ENCODE measurements at regions not wholly inside any gene's neighbourhood (a gene's known extent, or its start where the extent isn't known, plus 50 kb on each side); places are given as distances from the start of the nearest gene placed in this dataset.

DNA sequence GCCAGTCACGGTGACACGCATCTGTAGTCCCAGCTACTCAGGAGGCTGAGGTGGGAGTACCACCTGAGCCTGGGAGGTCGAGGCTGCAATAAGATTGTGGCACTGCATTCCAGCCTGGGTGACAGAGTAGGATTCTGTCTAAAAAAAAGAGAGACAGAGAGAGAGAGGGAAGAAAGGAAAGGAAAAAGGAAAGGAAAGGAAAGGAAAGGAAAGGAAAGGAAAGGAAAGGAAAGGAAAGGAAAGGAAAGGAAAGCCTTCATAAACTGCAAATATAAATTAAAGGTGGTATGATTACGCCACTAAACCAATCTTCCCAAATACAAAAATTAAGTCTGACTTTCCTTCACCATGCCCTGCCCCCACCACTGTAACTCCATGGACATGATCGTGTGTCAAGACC lies 259.3 kb upstream of the GATB start:
- Histone ChIP-seq H3K9me3 (replicated peaks; ENCODE audit: control insufficient read depth, insufficient read depth, low read length) (no peaks in the 10 kb centered on the region), H3K4me3 (no peak overlapping the region), H2AFZ (ENCODE audit: control insufficient read depth, low read depth, low read length) (no peak overlapping the region), H3K27me3 (replicated peaks in 1 of 2; ENCODE audit: control insufficient read depth in 2 of 2, insufficient read depth in 2 of 2, low read length in 1 of 2) (no peaks in the 10 kb centered on the region; a peak in 1 of 4 replicates), H4K20me1 (ENCODE audit: control insufficient read depth, insufficient read depth) (no peaks in the 10 kb centered on the region), H3K36me3 (ENCODE audit: control insufficient read depth in 2 of 2, insufficient read depth in 2 of 2, low read length in 1 of 2) (no peaks in the 10 kb centered on the region), H3K9ac (ENCODE audit: control insufficient read depth, insufficient read depth, low read length) (no peak overlapping the region), H3K4me1 (ENCODE audit: control insufficient read depth, insufficient read depth, low read length) (peaks cover under 1% of the 10 kb centered on the region), H3K79me2 (ENCODE audit: control insufficient read depth, insufficient read depth, low read length) (no peaks in the 10 kb centered on the region), H3K4me2 (ENCODE audit: control insufficient read depth, insufficient read depth) (no peak overlapping the region), H3K27ac (ENCODE audit: control insufficient read depth, insufficient read depth) (no peak overlapping the region)
- FAIRE-seq, result no peak
- WGBS (ENCODE audit: insufficient coverage, insufficient replicate concordance, low lambda C conversion rate, missing lambda C conversion rate), result 53% methylated on average over 5 of the region's 5 CpGs
- TF ChIP-seq MTA2 (IDR thresholded peaks at IDR 0.05; ENCODE audit: low read depth), result no peak
- TF ChIP-seq EP300 (IDR thresholded peaks at IDR 0.05; ENCODE audit: borderline replicate concordance in 1 of 2, control insufficient read depth in 1 of 2, low read depth in 2 of 2, low read length in 2 of 2), result no peak
- no peak for TF ChIP-seq PAX8 (IDR thresholded peaks at IDR 0.05)
- TF ChIP-seq, protein P1, sequence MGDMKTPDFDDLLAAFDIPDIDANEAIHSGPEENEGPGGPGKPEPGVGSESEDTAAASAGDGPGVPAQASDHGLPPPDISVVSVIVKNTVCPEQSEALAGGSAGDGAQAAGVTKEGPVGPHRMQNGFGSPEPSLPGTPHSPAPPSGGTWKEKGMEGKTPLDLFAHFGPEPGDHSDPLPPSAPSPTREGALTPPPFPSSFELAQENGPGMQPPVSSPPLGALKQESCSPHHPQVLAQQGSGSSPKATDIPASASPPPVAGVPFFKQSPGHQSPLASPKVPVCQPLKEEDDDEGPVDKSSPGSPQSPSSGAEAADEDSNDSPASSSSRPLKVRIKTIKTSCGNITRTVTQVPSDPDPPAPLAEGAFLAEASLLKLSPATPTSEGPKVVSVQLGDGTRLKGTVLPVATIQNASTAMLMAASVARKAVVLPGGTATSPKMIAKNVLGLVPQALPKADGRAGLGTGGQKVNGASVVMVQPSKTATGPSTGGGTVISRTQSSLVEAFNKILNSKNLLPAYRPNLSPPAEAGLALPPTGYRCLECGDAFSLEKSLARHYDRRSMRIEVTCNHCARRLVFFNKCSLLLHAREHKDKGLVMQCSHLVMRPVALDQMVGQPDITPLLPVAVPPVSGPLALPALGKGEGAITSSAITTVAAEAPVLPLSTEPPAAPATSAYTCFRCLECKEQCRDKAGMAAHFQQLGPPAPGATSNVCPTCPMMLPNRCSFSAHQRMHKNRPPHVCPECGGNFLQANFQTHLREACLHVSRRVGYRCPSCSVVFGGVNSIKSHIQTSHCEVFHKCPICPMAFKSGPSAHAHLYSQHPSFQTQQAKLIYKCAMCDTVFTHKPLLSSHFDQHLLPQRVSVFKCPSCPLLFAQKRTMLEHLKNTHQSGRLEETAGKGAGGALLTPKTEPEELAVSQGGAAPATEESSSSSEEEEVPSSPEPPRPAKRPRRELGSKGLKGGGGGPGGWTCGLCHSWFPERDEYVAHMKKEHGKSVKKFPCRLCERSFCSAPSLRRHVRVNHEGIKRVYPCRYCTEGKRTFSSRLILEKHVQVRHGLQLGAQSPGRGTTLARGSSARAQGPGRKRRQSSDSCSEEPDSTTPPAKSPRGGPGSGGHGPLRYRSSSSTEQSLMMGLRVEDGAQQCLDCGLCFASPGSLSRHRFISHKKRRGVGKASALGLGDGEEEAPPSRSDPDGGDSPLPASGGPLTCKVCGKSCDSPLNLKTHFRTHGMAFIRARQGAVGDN (IDR thresholded peaks at IDR 0.05), result no peak
- no peak for TF ChIP-seq TCF12 (IDR thresholded peaks at IDR 0.05; ENCODE audit: low read depth, low read length)
- no peak for TF ChIP-seq RELA (IDR thresholded peaks at IDR 0.05; ENCODE audit: borderline replicate concordance, partially characterized antibody)
- no peak for TF ChIP-seq MYB (IDR thresholded peaks at IDR 0.05; ENCODE audit: borderline replicate concordance, low read depth, low read length)
- TF ChIP-seq, protein P2, sequence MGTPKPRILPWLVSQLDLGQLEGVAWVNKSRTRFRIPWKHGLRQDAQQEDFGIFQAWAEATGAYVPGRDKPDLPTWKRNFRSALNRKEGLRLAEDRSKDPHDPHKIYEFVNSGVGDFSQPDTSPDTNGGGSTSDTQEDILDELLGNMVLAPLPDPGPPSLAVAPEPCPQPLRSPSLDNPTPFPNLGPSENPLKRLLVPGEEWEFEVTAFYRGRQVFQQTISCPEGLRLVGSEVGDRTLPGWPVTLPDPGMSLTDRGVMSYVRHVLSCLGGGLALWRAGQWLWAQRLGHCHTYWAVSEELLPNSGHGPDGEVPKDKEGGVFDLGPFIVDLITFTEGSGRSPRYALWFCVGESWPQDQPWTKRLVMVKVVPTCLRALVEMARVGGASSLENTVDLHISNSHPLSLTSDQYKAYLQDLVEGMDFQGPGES (IDR thresholded peaks at IDR 0.05), result no peak
- TF ChIP-seq, protein P3, sequence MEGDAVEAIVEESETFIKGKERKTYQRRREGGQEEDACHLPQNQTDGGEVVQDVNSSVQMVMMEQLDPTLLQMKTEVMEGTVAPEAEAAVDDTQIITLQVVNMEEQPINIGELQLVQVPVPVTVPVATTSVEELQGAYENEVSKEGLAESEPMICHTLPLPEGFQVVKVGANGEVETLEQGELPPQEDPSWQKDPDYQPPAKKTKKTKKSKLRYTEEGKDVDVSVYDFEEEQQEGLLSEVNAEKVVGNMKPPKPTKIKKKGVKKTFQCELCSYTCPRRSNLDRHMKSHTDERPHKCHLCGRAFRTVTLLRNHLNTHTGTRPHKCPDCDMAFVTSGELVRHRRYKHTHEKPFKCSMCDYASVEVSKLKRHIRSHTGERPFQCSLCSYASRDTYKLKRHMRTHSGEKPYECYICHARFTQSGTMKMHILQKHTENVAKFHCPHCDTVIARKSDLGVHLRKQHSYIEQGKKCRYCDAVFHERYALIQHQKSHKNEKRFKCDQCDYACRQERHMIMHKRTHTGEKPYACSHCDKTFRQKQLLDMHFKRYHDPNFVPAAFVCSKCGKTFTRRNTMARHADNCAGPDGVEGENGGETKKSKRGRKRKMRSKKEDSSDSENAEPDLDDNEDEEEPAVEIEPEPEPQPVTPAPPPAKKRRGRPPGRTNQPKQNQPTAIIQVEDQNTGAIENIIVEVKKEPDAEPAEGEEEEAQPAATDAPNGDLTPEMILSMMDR (IDR thresholded peaks at IDR 0.05 in 2 of 3, conservative IDR thresholded peaks at IDR 0.05 in 1 of 3; ENCODE audit: control insufficient read depth in 2 of 3, extremely low read depth in 1 of 3, insufficient read depth in 1 of 3, low read depth in 3 of 3, low read length in 3 of 3), result no peak
- no peak for TF ChIP-seq SIX5 (IDR thresholded peaks at IDR 0.05; ENCODE audit: low read depth, low read length, severe bottlenecking)
- in situ Hi-C loops (cut with MboI) (no loop called here), intact Hi-C loops (cut with micrococcal nuclease; ENCODE audit: unreplicated experiment) (no loop called here)
- CTCF ChIA-PET, result interaction anchor here (1.5 kb wide), 1 partner anchor 25 kb away, joined by 4 read pairs; no protein-coding TSS in a partner anchor
- ATAC-seq, result no peak
- no TSS peak for BruUV-seq (replicated peaks)
- POLR2A ChIA-PET, result no interaction called here
- SMC1A ChIA-PET (ENCODE audit: uncharacterized antibody, unreplicated experiment), result no interaction called here
- RAD21 ChIA-PET (ENCODE audit: unreplicated experiment), result no interaction called here
- DNase-seq (ENCODE audit: low read depth, low spot score), result no peak

Data from GM12878 (cell line).